Left cardiac atrium (tissue), 4 donors: ENCODE measurements at regions not wholly inside any gene's neighbourhood (a gene's known extent, or its start where the extent isn't known, plus 50 kb on each side); places are given as distances from the start of the nearest gene placed in this dataset.

Experiments
- ATAC-seq, 2 donors: fragments of 200-7000 bp; cut with Tn5 transposase; one replicate each; pipeline ENCODE4 v1.9.1; 2020; ENCODE audit warnings: mild to moderate bottlenecking in 2 of 2, moderate library complexity in 2 of 2
- DNase-seq: peaks from one replicate; pipeline ENCODE4 v3.0.0-alpha.2; 2020
- intact Hi-C, 2 donors: fragments of 100-400 bp; cut with DNase I; formaldehyde crosslinking; loops; one replicate each; pipeline versions ENCODE4 v1.14.1 to v1.15.1; 2022 to 2023
- donor health status: DM: no; HTN: yes; CAD: no.
- donor health status: DM: no; HTN: yes; CAD: no; lungs with severe emphysema.
- donor health status: DM: yes; HTN: yes; CAD: no.
- donor health status: Dilated cardiomyopathy.

DNA sequence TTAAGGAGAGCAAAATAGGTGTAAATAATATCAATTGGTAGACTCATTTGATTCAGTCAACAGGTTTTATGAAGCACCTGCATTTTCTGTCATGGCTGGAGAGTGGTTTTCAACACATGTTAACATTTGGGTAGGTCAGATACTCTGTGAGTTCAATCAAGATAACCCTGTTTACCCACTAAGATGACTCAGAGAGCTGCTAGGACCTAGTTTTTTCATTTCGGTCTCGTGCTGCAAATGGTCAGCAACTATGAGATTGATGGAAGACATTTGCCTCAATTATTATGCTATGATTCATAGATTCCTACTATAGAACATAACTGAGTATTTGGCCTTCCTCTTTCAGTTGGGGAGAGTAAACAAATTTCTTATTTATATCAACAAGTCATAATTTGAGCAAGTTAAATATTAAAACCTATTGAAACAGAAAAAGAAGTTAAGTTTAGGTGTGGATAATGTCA is 391.4 kb upstream of the CITED2 start:
- ATAC-seq (no peak), DNase-seq (no peak)
- intact Hi-C loops, result loop anchor here (10.0 kb wide), 3 partner anchors 199 to 391 kb away; partner anchors contain the start of gene CITED2 (in 1 of the 2)

DNA sequence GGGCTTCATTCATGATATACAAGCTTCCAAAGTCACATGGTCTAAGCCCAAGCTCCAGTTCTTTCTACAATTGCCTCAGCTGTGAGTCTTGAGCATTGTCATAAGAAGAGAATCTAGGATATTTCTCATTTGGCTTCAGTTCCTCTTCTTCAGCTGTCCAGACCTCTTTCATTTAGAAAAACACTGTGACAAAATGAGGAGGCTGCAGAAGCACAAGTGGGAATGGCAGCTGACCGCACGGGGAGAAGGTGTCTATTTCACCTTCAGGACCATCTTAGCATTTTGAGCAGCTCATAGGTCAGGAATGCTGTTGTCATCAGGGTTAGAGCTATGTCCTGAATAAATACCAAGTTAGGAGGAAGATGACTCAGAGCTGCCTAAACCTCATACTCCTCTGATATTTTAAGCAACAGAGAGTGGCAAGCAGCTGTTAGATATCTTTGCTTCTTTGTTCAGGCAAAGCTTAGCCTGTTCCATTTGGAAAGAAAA is 390.1 kb upstream of the CITED2 start:
- ATAC-seq (peak; percentile 89 to 99), DNase-seq (no peak)
- intact Hi-C loops, result loop anchor here (10.0 kb wide), 3 partner anchors 200 to 390 kb away; partner anchors contain the start of gene CITED2 (in 1 of the 2)

DNA sequence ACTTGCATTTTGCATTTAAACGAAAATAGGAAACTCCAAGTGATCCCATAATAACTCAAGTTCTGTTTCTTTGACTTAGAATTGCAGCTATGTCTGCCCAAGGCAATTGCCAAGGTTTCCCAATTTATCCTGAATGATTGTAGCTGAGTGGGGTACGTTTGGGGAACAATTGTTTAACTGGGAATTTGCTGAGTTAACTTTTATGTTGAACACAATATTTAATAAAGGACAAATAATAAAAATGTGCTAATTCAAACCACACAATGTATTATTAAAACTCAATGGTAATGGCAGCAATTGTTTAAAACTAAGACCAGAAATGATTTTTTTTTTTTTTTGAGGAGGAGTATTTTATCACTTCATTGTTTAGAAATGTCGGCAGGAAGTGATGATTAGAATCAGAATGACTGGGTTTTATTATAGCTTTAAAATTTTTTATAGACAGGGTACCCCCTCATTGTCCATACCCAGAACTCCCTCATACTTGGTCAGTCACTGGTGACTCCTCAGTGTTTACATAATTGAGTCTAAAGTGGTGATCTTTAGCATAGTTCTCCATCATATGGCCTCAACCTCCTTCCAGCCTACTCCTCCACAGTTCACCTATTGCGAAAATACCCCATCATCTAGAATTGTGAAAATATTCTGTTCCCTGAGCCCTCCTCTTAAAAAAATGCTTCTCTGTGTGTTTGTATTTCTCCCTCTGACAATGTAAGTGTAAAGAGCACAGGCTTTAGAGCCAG is 389.2 kb upstream of the CITED2 start:
- ATAC-seq (no peak), DNase-seq (no peak)
- intact Hi-C loops, result loop anchor here (10.0 kb wide), 3 partner anchors 201 to 389 kb away; partner anchors contain the start of gene CITED2 (in 1 of the 2)

DNA sequence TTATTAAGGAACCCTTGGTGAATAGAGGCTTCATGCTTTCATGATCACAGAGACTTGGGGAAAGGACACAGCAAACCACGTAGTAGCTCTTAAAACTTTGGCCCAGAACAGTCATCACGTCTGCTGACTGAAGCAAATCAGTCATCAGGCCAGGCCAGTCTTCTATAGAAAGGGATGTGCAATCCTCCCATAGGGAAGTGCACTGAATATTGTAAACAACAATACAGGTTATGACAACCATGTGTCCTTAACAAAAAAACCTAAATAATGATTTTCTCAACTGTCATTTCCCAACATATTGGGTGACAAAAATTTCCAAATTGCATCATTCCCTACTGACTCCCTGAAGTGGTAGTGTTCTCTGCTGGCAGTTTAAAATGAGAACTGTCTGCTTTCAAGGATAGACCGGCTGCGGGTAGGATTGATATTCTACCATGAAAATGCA is 388.2 kb upstream of the CITED2 start:
- DNase-seq, result no peak
- ATAC-seq, result peak in 1 of 2 donors; percentile 14
- intact Hi-C loops, result loop anchor here (10.0 kb wide), 3 partner anchors 202 to 388 kb away; partner anchors contain the start of gene CITED2 (in 1 of the 2)

DNA sequence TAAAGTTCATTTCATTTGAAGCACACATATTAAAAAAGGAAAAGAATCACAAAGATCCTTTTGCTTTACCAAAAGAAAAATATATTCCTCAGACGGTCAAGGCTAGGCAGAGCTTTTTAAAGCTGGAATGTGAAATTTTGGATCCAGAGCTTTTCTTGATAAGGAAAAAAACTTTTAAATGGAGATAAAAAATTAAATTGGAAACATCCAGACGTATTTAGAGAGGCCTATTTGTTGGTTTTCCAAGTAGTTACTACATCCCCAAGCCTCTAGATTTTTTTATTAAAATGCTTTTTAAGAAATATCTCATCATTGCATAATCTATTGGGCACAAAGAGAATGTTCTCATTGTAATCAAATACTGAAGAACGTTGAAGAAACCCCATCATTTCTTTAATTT is 385.7 kb upstream of the CITED2 start:
- DNase-seq (no peak), ATAC-seq (no peak)
- intact Hi-C loops, result loop anchor here (10.0 kb wide), 3 partner anchors 205 to 385 kb away; partner anchors contain the start of gene CITED2 (in 1 of the 2)

DNA sequence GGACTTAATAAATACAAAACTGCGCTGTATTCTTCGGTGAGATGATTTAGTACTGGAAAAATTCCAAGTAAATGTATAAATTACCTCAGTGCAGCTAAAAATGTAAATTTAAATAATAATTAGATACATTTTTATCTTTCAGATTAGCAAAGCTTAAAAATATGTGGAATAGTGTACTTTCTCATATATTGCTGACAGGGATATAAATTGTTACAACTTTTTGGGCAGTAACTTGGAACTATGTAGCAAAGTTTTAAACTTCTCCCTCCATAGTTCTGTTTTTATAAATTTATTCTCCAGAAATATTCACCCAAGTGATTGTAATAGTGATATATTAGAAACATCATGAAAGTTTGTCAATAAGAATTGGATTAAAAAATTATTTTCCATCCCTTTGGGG is 384.6 kb upstream of the CITED2 start:
- ATAC-seq (no peak), DNase-seq (no peak)
- intact Hi-C loops, result no loop called here

DNA sequence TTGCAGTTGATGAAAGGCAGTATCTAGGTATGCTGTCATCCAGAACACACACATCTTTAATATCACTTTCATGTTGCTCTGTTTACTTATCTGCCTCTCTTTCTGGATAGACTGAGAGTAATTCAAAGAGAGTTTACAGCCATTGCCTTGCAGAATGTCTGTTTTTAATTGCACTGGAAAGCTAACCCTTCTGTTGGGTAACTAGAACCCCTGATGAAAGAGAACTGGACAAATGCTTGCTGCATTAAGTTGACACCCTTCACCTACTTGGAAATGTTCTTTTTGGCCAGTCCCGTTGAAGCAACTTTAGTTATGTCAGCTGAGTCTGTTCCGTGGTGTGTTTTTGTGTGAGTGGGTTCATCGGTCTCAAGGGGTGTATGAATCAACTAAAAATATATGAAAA is 383.8 kb upstream of the CITED2 start:
- DNase-seq (no peak), ATAC-seq (peak; percentile 65 to 70)
- intact Hi-C loops, result no loop called here

DNA sequence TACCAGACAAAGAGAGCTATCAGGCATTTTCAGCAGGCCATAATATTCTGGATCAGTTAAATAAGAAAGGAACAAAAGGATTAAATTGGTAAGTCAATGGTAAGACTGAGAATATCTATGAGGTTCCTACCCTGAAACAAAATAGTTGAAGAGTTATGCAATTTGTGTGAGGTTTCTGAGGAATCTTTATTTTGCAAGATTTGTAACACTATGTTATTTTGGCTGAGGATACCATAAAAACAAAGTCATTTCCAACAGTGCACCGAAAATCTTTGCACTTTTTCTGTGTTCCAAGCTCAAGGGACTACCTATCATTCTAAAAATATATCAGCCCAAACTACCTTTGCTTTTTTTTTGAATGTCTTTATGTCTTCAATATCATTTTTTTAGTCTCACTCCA is 383.3 kb upstream of the CITED2 start:
- intact Hi-C loops, result no loop called here
- peak; percentile 60 to 69 for ATAC-seq
- no peak for DNase-seq

DNA sequence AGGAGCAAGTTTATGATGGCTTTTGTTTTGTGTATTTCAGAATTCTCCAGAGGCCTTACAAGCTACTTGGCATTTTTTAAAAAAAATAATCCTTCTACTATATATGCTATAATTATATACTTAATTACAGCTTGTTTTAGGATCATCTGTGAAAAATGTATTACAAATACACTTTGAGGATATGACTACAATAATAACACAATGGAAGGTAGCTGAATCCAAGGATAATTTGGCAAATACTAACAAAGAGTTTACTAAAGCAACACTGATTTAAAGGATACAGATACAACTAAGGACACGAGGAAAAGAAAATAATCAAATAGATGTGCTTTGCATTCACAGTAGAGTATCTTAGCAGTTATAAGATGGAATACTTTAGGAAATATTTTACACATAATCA is 381.9 kb upstream of the CITED2 start:
- DNase-seq (no peak), ATAC-seq (no peak)
- intact Hi-C loops, result no loop called here

DNA sequence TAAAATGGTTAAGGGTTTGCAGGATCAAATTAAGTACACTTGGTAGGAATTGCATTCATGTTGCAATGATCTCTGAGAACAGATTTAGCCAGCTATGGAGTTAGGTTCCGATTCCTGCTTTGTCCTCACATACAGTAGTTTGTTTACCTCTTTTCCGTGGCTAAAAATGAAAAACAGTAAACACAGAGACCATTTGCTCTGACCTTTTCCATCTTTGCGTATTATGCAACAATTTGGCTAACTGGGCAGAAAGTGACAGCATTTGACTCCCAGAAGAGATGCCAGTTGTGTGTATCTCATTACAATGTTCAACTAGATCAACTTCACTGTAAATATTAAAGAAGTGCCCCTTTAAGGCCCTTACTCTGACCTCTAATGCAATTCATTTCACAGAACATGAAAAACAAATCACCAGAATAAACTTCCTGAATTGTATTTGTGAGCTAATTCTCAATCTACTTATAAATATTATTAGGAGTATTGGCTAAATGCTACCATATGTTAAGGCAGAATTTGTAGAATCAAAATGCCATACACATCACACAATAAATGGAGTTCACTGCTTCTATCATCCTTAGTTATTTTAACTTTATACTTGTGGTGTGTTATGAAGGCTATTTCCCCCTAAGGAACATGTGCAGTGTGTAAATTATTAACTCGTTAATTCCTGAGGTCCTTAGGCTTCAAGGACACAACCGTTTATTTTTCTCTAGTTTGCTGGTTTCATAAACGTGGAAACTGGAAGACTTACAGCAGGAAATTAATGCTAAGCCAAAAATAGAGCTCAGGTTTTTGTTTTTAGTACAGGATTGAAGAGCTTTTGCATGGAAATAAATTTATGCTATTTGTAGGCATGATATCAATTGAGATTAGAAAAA is 380.7 kb upstream of the CITED2 start:
- DNase-seq (no peak), ATAC-seq (no peak)
- intact Hi-C loops, result no loop called here

DNA sequence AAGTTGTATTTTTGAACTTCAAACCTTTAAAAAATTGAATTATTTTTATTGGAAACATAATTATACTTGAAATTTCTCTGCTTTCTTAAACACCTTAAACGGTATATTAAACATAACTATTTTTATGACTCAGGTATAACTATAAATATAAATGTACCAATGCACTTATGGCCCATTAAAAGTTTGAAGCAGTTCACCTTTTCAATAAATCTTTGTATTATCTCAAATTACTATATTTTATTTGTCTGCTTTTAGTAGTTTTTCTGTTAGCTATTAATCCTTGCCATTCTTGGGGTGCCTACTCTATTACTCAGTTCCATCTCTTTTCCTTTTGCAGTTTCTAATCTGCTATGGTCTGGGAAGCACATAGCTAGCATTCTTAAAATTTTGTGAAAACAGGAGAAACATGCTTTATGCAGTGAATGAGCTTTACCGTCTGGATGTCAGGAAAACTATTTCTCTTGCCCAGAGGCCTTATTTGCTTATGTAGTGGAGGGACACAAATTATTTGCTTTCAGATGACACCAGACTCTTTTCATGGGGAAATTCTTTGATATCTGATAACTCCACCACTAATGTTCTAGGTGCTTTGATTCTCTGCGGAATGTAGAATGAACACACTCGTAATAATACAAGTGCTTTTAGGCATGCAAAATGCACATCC is 378.9 kb upstream of the CITED2 start:
- intact Hi-C loops, result no loop called here
- DNase-seq (no peak), ATAC-seq (no peak)

DNA sequence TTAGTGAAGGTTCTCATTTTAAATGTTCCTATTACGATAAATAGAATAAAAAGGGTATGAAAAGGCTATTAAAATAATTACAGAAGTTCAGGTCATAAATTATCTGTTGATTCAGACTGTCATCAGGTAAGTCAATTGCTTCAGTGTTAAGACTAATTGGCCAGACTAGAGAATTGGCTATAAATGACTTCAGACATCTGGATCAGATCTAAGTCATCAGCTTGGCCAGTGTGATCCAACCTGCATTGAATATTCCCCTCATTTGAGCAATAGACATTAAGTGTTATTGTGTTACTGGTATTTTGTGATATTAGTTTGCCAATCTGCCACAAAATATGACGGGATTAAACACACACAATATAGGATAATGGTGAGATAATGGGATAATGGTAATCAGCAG is 377.6 kb upstream of the CITED2 start:
- no peak for DNase-seq
- intact Hi-C loops, result no loop called here
- ATAC-seq, result no peak

DNA sequence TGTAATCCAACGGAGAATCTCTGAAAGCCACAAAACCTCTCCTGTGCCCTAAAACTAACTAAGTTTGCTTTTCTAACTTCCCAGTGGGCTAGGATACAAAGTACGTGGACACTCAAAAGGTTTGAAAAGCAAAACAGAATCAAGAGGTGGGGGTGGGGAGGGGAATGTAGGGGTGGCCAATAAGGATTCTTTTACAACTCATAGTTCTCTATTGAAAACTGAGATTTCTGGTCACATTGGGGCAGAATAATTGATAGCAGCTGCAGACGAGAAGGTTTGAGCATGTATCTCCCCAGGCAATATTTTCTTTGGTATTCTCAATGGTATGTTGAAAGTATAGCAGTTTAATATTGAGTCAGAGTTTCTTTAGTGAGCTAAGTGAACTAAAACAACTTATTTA is 376.7 kb upstream of the CITED2 start:
- ATAC-seq (no peak), DNase-seq (no peak)
- intact Hi-C loops, result no loop called here

DNA sequence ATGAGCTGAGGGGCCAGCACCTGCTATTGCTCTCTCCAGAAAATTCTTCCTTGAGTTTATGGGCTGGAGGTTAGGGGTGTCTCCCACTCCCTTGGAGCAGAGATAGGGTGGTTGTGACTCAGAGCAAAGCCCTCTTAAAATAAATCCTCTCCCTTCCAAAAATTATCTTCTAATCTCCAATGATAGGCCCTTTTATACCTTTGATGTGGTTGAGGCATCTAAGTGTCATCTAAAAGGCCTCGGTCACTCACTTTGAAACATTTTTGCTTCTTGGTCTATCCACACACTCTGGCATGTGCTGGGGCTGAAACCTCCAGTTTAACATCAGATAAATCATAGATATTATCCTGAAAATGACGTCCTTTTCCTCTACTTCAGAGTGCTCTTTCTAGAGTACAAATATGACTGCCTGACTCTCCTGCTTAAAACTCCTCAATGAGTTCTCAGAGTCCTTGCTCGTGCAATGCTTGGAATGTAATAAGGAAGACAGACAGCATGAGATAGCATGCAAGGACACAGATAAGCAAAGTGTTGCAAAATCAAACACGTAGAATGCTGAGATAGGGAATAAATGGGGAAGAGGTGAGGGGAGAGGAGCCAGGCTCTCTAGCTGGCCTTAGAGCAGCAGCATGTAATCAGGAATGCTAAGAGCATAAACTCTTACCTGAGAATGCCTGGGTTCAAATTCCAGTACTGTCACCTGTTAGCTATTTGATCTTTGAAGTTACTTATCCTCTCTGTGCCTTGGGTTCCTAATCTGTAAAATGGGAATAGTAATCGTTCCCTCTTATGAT is 374.1 kb upstream of the CITED2 start:
- ATAC-seq (peak; percentile 23 to 84), DNase-seq (no peak)
- intact Hi-C loops, result no loop called here

DNA sequence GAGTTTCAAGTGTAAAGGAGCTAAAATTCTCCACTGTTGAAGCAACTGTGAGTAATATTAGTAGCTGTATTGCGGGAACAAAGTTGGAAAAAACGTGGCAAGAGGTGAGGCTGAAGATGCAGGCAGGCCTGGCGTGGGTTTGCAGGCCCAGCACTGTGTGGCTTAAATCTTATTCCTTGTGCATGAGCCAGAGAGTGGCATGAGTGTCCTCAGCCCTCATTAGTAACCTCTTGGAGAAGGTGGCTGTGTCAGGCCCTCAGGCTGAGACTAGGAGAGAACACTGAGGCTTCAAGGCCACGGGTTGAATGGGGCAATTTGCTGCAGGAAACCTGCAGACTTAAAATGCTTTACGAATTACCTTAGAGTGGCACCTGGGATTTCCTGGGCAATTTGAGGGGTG is 372.7 kb upstream of the CITED2 start:
- DNase-seq (no peak), ATAC-seq (no peak)
- intact Hi-C loops, result no loop called here

DNA sequence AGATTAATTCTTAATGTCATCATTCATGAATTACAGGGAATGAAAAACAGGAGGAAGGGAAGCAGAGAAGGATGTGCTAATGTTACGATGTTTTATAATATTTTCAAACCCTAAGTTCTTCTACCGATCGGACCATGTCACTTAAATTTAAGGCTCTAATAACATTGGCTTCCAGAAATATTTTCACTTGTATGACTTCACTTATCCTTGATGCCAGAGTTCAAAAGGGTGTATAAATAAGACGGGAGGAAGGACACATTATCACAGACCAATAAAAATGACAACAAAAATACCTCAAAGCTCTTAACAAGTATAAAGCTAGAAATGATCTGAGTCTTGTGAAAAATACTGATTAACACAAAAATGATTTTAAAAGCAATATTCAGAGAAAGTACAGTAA is 370.4 kb upstream of the CITED2 start:
- DNase-seq (no peak), ATAC-seq (no peak)
- intact Hi-C loops, result no loop called here

DNA sequence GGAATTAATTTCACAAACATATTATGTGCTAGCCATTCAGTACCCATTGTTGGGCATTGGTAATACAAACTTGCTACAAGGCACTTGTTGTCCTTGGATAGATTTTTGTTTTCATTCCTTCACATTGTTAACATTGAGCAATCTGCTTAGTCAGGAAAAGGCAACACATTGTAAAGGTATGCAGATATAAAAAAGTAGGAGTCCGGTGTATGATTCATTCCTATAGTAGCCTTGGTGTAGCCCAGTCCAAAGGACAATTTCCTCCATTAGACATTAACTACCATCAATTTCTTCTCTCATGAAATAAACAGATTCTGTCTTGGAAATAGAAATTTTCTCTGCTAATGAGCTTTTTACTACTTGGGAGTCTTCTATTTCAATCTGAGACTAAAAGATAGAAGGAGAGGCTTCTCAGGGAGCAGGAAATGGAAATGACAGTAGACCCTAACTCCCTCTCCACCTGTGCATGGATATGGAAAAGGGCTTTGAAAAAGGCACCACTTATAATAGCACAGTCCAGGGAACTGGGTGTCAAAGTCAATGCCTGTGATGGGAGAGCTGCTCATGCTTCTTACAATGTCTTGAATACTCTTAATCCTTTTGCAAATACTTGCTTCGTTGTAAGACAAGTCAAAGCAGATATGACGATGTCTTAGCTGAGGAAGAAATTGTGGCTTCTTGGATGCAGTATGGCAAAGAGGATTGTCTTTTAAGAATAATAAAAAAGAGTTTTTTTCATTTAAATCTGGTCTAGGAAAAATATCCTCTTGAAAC is 369.4 kb upstream of the CITED2 start:
- intact Hi-C loops, result no loop called here
- ATAC-seq (peak in 1 of 2 donors; percentile 84), DNase-seq (no peak)

DNA sequence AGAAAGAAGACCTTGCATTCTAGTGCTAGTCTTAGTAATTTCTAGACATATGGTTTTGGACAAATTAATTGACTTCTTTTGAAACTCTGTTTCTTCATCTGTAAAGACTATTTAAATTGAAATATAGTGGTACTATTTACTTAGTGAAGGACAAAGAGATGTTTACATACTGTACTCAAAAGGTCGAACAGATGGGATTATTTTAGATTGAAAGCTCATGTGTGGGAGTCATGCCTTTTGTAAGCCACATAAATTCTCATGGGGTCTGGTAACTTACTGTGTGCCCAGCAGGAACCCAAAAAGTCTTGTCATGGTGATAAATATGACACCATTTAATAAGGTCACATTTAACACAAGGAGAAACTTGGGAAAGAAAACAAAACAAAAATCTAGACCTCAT is 368.2 kb upstream of the CITED2 start:
- intact Hi-C loops, result no loop called here
- DNase-seq (no peak), ATAC-seq (no peak)
